IMR-90 (cell line): ENCODE measurements at regions not wholly inside any gene's neighbourhood (a gene's known extent, or its start where the extent isn't known, plus 50 kb on each side); places are given as distances from the start of the nearest gene placed in this dataset.

ENCODE experiments used
- ATAC-seq: fragments of 200-7000 bp; cut with Tn5 transposase; 2 replicates; pipeline ENCODE4 v1.9.1; 2020; ENCODE audit warnings: low read depth, mild to moderate bottlenecking, moderate library complexity
- BruUV-seq: library from RNA; stranded (reverse); fragments of 400-500 nt; replicated peaks from 2 replicates; lab custom pipeline; 2021; lab: Mats Ljungman, UMichigan
- CTCF ChIA-PET: fragments of 300-600 bp; formaldehyde crosslinking; extraction: SDS; loops from one replicate; lab custom pipeline; 2021; ENCODE audit warnings: antibody characterized with exemption; lab: Yijun Ruan, JAX
- POLR2A ChIA-PET: fragments of 300-600 bp; sonication (Branson Sonifier 250); formaldehyde crosslinking; loops from one replicate; lab custom pipeline; 2022; ENCODE audit warnings: antibody characterized with exemption; ENCODE audit not compliant: unreplicated experiment; lab: Charles Lee
- DNase-seq: peaks from one replicate; pipeline ENCODE4 v3.0.0; 2013
- H2AFZ ChIP-seq: replicated peaks from 2 replicates; pipeline ENCODE3; 2013; ENCODE audit warnings: low read length, mild to moderate bottlenecking; ENCODE audit not compliant: poor library complexity
- H2AK5ac ChIP-seq: 2 replicates; pipeline ENCODE4 v1.6.1; 2013; ENCODE audit warnings: low read depth, low read length, inconsistent platforms
- H2AK9ac ChIP-seq: replicated peaks from 2 replicates; pipeline ENCODE3; 2013; ENCODE audit warnings: mild to moderate bottlenecking, low read depth, low read length, moderate library complexity; ENCODE audit not compliant: poor library complexity
- H2BK120ac ChIP-seq: 2 replicates; pipeline ENCODE4 v1.6.1; 2013; ENCODE audit warnings: low read depth, low read length, inconsistent platforms
- H2BK15ac ChIP-seq: 3 replicates; pipeline ENCODE4 v1.6.1; 2013; ENCODE audit warnings: low read depth, low read length, inconsistent platforms
- H2BK20ac ChIP-seq: 2 replicates; pipeline ENCODE4 v1.6.1; 2013; ENCODE audit warnings: low read depth, mild to moderate bottlenecking, inconsistent platforms, low read length, moderate library complexity
- H2BK5ac ChIP-seq: 2 replicates; pipeline ENCODE4 v1.6.1; 2013; ENCODE audit warnings: mild to moderate bottlenecking, low read depth, low read length, inconsistent platforms; ENCODE audit not compliant: poor library complexity, severe bottlenecking
- H3K14ac ChIP-seq: replicated peaks from 2 replicates; pipeline ENCODE4 v1.6.1; 2013; ENCODE audit warnings: low read depth, low read length, inconsistent platforms
- H3K18ac ChIP-seq: 2 replicates; pipeline ENCODE4 v1.6.1; 2013; ENCODE audit warnings: low read depth, low read length, control low read depth
- H3K23ac ChIP-seq: 2 replicates; pipeline ENCODE4 v1.6.1; 2013; ENCODE audit warnings: low read depth, low read length, inconsistent platforms
- H3K27ac ChIP-seq: 2 replicates; pipeline ENCODE4 v1.5.1; 2013; ENCODE audit warnings: mild to moderate bottlenecking, control low read depth, low read length; ENCODE audit not compliant: insufficient read depth
- H3K27me3 ChIP-seq: 2 replicates; pipeline ENCODE4 v1.6.1; 2013; ENCODE audit warnings: low read length; ENCODE audit not compliant: control insufficient read depth, insufficient read depth
- H3K36me3 ChIP-seq: 2 replicates; pipeline ENCODE4 v1.6.1; 2013; ENCODE audit warnings: low read length, mixed read lengths; ENCODE audit not compliant: control insufficient read depth, insufficient read depth
- H3K4ac ChIP-seq: 2 replicates; pipeline ENCODE4 v1.6.1; 2013; ENCODE audit warnings: low read depth, low read length, inconsistent platforms
- H3K4me1 ChIP-seq: 2 replicates; pipeline ENCODE4 v1.6.1; 2013; ENCODE audit warnings: low read length, mixed read lengths; ENCODE audit not compliant: control insufficient read depth, insufficient read depth
- H3K4me2 ChIP-seq: 2 replicates; pipeline ENCODE4 v1.6.1; 2013; ENCODE audit warnings: low read depth, mild to moderate bottlenecking, control low read depth, low read length, moderate library complexity
- H3K4me3 ChIP-seq: 2 replicates; pipeline ENCODE4 v1.5.1; 2013; ENCODE audit warnings: low read depth, mild to moderate bottlenecking, control low read depth, low read length, moderate library complexity; ENCODE audit not compliant: insufficient read depth
- H3K56ac ChIP-seq: 2 replicates; pipeline ENCODE4 v1.6.1; 2013; ENCODE audit warnings: low read length, inconsistent platforms; ENCODE audit not compliant: insufficient read depth; ENCODE audit errors: extremely low read depth
- H3K79me1 ChIP-seq, 2 experiments: 2 replicates each; pipeline ENCODE4 v1.6.1; 2013; ENCODE audit warnings: low read length in 2 of 2, inconsistent platforms in 1 of 2, low read depth in 1 of 2
- H3K9ac ChIP-seq: 2 replicates; pipeline ENCODE4 v1.6.1; 2013; ENCODE audit warnings: low read depth, low read length, control low read depth
- H3K9me1 ChIP-seq: 2 replicates; pipeline ENCODE4 v1.6.1; 2013; ENCODE audit warnings: low read length, inconsistent platforms; ENCODE audit not compliant: insufficient read depth
- H3K9me3 ChIP-seq: 2 replicates; pipeline ENCODE4 v1.6.1; 2013; ENCODE audit warnings: low read length; ENCODE audit not compliant: control insufficient read depth, insufficient read depth
- H4K20me1 ChIP-seq: 2 replicates; pipeline ENCODE4 v1.6.1; 2013; ENCODE audit warnings: low read length, inconsistent platforms; ENCODE audit not compliant: insufficient read depth
- H4K5ac ChIP-seq: 2 replicates; pipeline ENCODE4 v1.6.1; 2013; ENCODE audit warnings: mild to moderate bottlenecking, low read depth, low read length, control low read depth
- H4K8ac ChIP-seq, 2 experiments: 2 replicates each; pipeline ENCODE4 v1.6.1; 2013; ENCODE audit warnings: low read depth in 2 of 2, low read length in 2 of 2, control low read depth in 1 of 2, inconsistent platforms in 1 of 2
- H4K91ac ChIP-seq: 2 replicates; pipeline ENCODE4 v1.6.1; 2013; ENCODE audit warnings: low read depth, low read length, inconsistent platforms; ENCODE audit not compliant: insufficient read depth
- BHLHE40 ChIP-seq: fragments of 150-350 bp; IDR thresholded peaks from 2 replicates; pipeline ENCODE4 v1.6.1; 2016; ENCODE audit warnings: mild to moderate bottlenecking, low read depth, low read length
- CEBPB ChIP-seq: IDR thresholded peaks from 2 replicates; pipeline ENCODE4 v1.6.1; 2012; ENCODE audit warnings: low read depth, low read length, improper control_type of control experiment
- CHD1 ChIP-seq: IDR thresholded peaks from 2 replicates; pipeline ENCODE4 v1.6.1; 2012; ENCODE audit warnings: low read depth, low read length, improper control_type of control experiment
- CTCF ChIP-seq: conservative IDR thresholded peaks from 2 replicates; pipeline ENCODE4 v1.5.1; 2012; ENCODE audit warnings: mild to moderate bottlenecking, low read depth, low read length, improper control_type of control experiment
- ELK1 ChIP-seq: fragments of 150-350 bp; IDR thresholded peaks from 2 replicates; pipeline ENCODE4 v1.6.1; 2016; ENCODE audit warnings: low read depth, mild to moderate bottlenecking, low read length, moderate library complexity, borderline replicate concordance
- FOS ChIP-seq: fragments of 150-350 bp; IDR thresholded peaks from 2 replicates; pipeline ENCODE4 v1.6.1; 2016; ENCODE audit warnings: low read depth, low read length
- MAFK ChIP-seq: IDR thresholded peaks from 2 replicates; pipeline ENCODE4 v1.6.1; 2012; ENCODE audit warnings: low read depth, low read length, improper control_type of control experiment
- MAZ ChIP-seq: IDR thresholded peaks from 2 replicates; pipeline ENCODE4 v1.6.1; 2012; ENCODE audit warnings: low read depth, mild to moderate bottlenecking, low read length, improper control_type of control experiment, moderate library complexity, borderline replicate concordance
- MXI1 ChIP-seq: IDR thresholded peaks from 2 replicates; pipeline ENCODE4 v1.6.1; 2012; ENCODE audit warnings: low read depth, mild to moderate bottlenecking, low read length, moderate library complexity, borderline replicate concordance
- NFE2L2 ChIP-seq: fragments of 150-350 bp; IDR thresholded peaks from 2 replicates; pipeline ENCODE4 v1.6.1; 2016; ENCODE audit warnings: low read depth, mild to moderate bottlenecking, low read length
- POLR2A ChIP-seq: IDR thresholded peaks from 2 replicates; pipeline ENCODE4 v1.6.1; 2012; ENCODE audit warnings: mild to moderate bottlenecking, low read depth, low read length
- RAD21 ChIP-seq: IDR thresholded peaks from 2 replicates; pipeline ENCODE4 v1.6.1; 2012; ENCODE audit warnings: low read length, improper control_type of control experiment
- RCOR1 ChIP-seq: IDR thresholded peaks from 2 replicates; pipeline ENCODE4 v1.6.1; 2012; ENCODE audit warnings: mild to moderate bottlenecking, low read length, improper control_type of control experiment; ENCODE audit not compliant: insufficient replicate concordance
- RFX5 ChIP-seq: IDR thresholded peaks from 2 replicates; pipeline ENCODE4 v1.8.0; 2012; ENCODE audit warnings: low read depth, mild to moderate bottlenecking, low read length, moderate library complexity
- SMC3 ChIP-seq: fragments of 150-350 bp; IDR thresholded peaks from 2 replicates; pipeline ENCODE4 v1.6.1; 2016; ENCODE audit warnings: low read depth, mild to moderate bottlenecking, antibody characterized with exemption, low read length, moderate library complexity
- USF2 ChIP-seq: fragments of 150-350 bp; IDR thresholded peaks from 2 replicates; pipeline ENCODE4 v1.6.1; 2017; ENCODE audit warnings: mild to moderate bottlenecking, antibody characterized with exemption, low read length, low read depth
- WGBS, 2 experiments: methylation state at CpG; one replicate each; pipeline versions ENCODE4 v1.1.5 to v1.1.7; 2013; ENCODE audit warnings: missing lambda C conversion rate in 2 of 2; ENCODE audit not compliant: insufficient read length in 1 of 2; ENCODE audit errors: extremely low coverage in 2 of 2; 5-methylcytosine and 5-hydroxymethylcytosine counted together
- dilution Hi-C: fragments of 300-500 bp; cut with HindIII; formaldehyde crosslinking; loops from one replicate; pipeline ENCODE4 v1.14.3; 2018; ENCODE audit warnings: low sequenced_read_pairs; ENCODE audit not compliant: unreplicated experiment
- in situ Hi-C: fragments of 300-500 bp; cut with MboI; formaldehyde crosslinking; loops from 3 replicates; pipeline ENCODE4 v1.14.3; 2019; ENCODE audit warnings: low sequenced_read_pairs, inconsistent platforms, mixed read lengths
- intact Hi-C: fragments of 100-400 bp; cut with micrococcal nuclease; formaldehyde crosslinking; loops from 2 replicates; pipeline ENCODE4 v1.10.0; 2022

- no TSS peak for BruUV-seq
- no peaks in the 10 kb centered on the region for H3K36me3 ChIP-seq
- no peak overlapping the region for H3K4ac ChIP-seq
- no peak overlapping the region for H2AFZ ChIP-seq
- POLR2A ChIA-PET, result no interaction called here
- H3K4me2 ChIP-seq, result no peak overlapping the region
- dilution Hi-C loops, result no loop called here
- no peak for TF ChIP-seq FOS
- no peak for TF ChIP-seq RAD21
- TF ChIP-seq RFX5, result no peak
- TF ChIP-seq MXI1, result no peak
- no peak for TF ChIP-seq CTCF
- TF ChIP-seq CHD1, result no peak
- no peak for TF ChIP-seq BHLHE40
- TF ChIP-seq NFE2L2, result no peak
- no peak for TF ChIP-seq ELK1
- TF ChIP-seq USF2, result no peak
- no peak for TF ChIP-seq MAZ
- TF ChIP-seq MAFK, result no peak
- TF ChIP-seq CEBPB, result no peak
- TF ChIP-seq RCOR1, result no peak
- TF ChIP-seq POLR2A, result no peak
- no peak for TF ChIP-seq SMC3
- 48% methylated on average over 5 of the region's 9 CpGs; no CpG with 5 or more reads in 1 of the 2 experiments for WGBS, 2 experiments
- no peak overlapping the region for H4K5ac ChIP-seq
- no peak overlapping the region for H2BK15ac ChIP-seq
- no peak overlapping the region for H3K4me3 ChIP-seq
- no peaks in the 10 kb centered on the region for H3K4me1 ChIP-seq
- no peak overlapping the region for H3K14ac ChIP-seq
- no peak overlapping the region for H2BK5ac ChIP-seq
- no peak overlapping the region for H3K9ac ChIP-seq
- no peak overlapping the region for H4K91ac ChIP-seq
- DNase-seq (no peak), ATAC-seq (no peak)
- H3K79me1 ChIP-seq, result no peaks in the 10 kb centered on the region
- H2AK5ac ChIP-seq, result no peak overlapping the region
- intact Hi-C loops, result no loop called here
- H4K20me1 ChIP-seq, result no peaks in the 10 kb centered on the region
- no peak overlapping the region for H3K27ac ChIP-seq
- in situ Hi-C loops, result no loop called here
- CTCF ChIA-PET, result no interaction called here
- no peaks in the 10 kb centered on the region for H3K27me3 ChIP-seq
- no peak overlapping the region for H3K18ac ChIP-seq
- no peak overlapping the region for H4K8ac ChIP-seq
- no peak overlapping the region for H3K23ac ChIP-seq
- H3K56ac ChIP-seq, result no peak overlapping the region
- no peak overlapping the region for H2BK20ac ChIP-seq
- H3K9me1 ChIP-seq, result no peaks in the 10 kb centered on the region
- no peak overlapping the region for H2AK9ac ChIP-seq
- peaks cover 47% of the 10 kb centered on the region for H3K9me3 ChIP-seq
- no peak overlapping the region for H2BK120ac ChIP-seq
These were observed 396.5 kb upstream of the MKI67 start for GRCh38 chr10:128522551-128523308.
